Caco-2 (cell line): ENCODE measurements at regions not wholly inside any gene's neighbourhood (a gene's known extent, or its start where the extent isn't known, plus 50 kb on each side); places are given as distances from the start of the nearest gene placed in this dataset.

Source experiments
- BruUV-seq: library from RNA; stranded (reverse); fragments of 400-500 nt; replicated peaks from 2 replicates; lab custom pipeline; 2021; lab: Mats Ljungman, UMichigan
- CTCF ChIA-PET: fragments of 300-600 bp; sonication (Branson Sonifier 250); formaldehyde crosslinking; loops from one replicate; lab custom pipeline; 2022; ENCODE audit warnings: antibody characterized with exemption; lab: Charles Lee
- POLR2A ChIA-PET: fragments of 300-600 bp; sonication (Branson Sonifier 250); formaldehyde crosslinking; loops from one replicate; lab custom pipeline; 2022; ENCODE audit warnings: antibody characterized with exemption; lab: Charles Lee
- DNase-seq, 2 experiments: peaks; one replicate each; pipeline versions ENCODE4 v3.0.0 to v3.0.0-alpha.2; 2020 to 2022
- H3K27me3 ChIP-seq: replicated peaks from 2 replicates; pipeline ENCODE4 v1.6.0; 2011; ENCODE audit warnings: low read length; ENCODE audit not compliant: control insufficient read depth, insufficient read depth
- H3K36me3 ChIP-seq: 2 replicates; pipeline ENCODE4 v1.5.1; 2011; ENCODE audit warnings: low read length; ENCODE audit not compliant: control insufficient read depth, insufficient read depth
- H3K4me1 ChIP-seq: fragments of 250-450 bp; sonication (Bioruptor Pico); 2 replicates; pipeline ENCODE4 v1.5.1; 2020; ENCODE audit warnings: mild to moderate bottlenecking
- H3K4me3 ChIP-seq: 2 replicates; pipeline ENCODE4 v1.5.1; 2011; ENCODE audit warnings: low read depth, mild to moderate bottlenecking, control low read depth, low read length
- H3K9me3 ChIP-seq: fragments of 250-450 bp; sonication (Bioruptor Pico); 2 replicates; pipeline ENCODE4 v1.5.1; 2020; ENCODE audit warnings: mild to moderate bottlenecking, moderate library complexity
- H3K27ac Mint-ChIP-seq: one replicate; pipeline ENCODE4 v1.8.0; 2022; ENCODE audit warnings: mixed read lengths; ENCODE audit not compliant: unreplicated experiment
- H3K27me3 Mint-ChIP-seq: one replicate; pipeline ENCODE4 v1.8.0; 2022; ENCODE audit warnings: mixed read lengths; ENCODE audit not compliant: insufficient read depth, unreplicated experiment
- H3K36me3 Mint-ChIP-seq: one replicate; pipeline ENCODE4 v1.8.0; 2022; ENCODE audit warnings: mild to moderate bottlenecking, mixed read lengths; ENCODE audit not compliant: insufficient read depth, unreplicated experiment
- H3K4me1 Mint-ChIP-seq: one replicate; pipeline ENCODE4 v1.8.0; 2022; ENCODE audit warnings: low read depth, mixed read lengths; ENCODE audit not compliant: unreplicated experiment
- H3K4me3 Mint-ChIP-seq: one replicate; pipeline ENCODE4 v1.8.0; 2022; ENCODE audit warnings: mild to moderate bottlenecking, moderate library complexity, mixed read lengths; ENCODE audit not compliant: unreplicated experiment
- H3K9me3 Mint-ChIP-seq: one replicate; pipeline ENCODE4 v1.8.0; 2022; ENCODE audit warnings: mixed read lengths; ENCODE audit not compliant: unreplicated experiment
- CTCF ChIP-seq, 2 experiments: fragments of 200-600 bp in 1 of 2; IDR thresholded peaks; 1 replicate in 1 of 2; 2 replicates in 1 of 2; pipeline versions ENCODE4 v1.5.1 to v1.8.0; 2011 to 2022; ENCODE audit warnings: antibody characterized with exemption in 1 of 2, control low read depth in 1 of 2, inconsistent platforms in 1 of 2, low read depth in 1 of 2, low read length in 1 of 2, mild to moderate bottlenecking in 1 of 2, moderate library complexity in 1 of 2; ENCODE audit not compliant: insufficient read depth in 1 of 2, severe bottlenecking in 1 of 2, unreplicated experiment in 1 of 2
- intact Hi-C: fragments of 100-400 bp; cut with micrococcal nuclease; formaldehyde crosslinking; loops from one replicate; pipeline ENCODE4 v1.10.0; 2022; ENCODE audit not compliant: unreplicated experiment

DNA sequence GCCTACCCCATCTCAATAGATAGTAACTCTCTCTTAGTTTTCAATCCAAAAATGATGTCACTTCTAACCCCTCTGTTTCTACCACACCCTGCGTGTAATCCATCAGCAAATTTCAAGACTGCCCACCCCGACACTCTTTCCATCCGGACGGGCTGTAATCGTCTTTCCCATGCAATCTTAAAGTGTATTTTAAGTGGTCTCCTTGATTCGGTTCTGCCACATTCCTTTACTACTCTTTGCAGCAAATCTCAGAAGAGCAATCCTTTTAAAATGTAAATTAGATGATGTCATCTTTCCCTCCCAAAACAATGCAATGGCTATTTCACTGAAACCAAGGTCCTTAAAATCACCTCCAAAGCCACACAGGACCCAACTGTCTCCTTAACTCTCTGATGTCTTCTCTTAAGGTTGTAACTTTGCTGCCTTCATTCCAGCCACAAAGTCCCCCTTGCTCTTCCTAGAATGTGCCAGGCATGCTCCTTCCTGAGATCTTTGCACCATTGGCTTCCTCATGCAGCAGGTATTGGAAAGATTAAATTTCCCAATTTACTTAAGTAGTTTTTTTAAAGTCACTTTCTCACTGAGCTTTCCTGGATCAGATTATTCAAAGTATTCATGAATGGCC lies 932.5 kb upstream of the WWC1 start:
- POLR2A ChIA-PET: no interaction called here
- intact Hi-C loops: no loop called here
- H3K27me3 ChIP-seq: no peaks in the 10 kb centered on the region
- H3K4me3 ChIP-seq: no peak overlapping the region
- CTCF ChIA-PET: no interaction called here
- no peak for TF ChIP-seq CTCF (IDR thresholded peaks at IDR 0.05; ENCODE audit: insufficient read depth in 1 of 2, low read depth in 1 of 2, low read length in 1 of 2, severe bottlenecking in 1 of 2, unreplicated experiment in 1 of 2)
- H3K9me3 ChIP-seq: peaks cover 3% of the 10 kb centered on the region; the same call in 1 of the 2 replicates
- no TSS peak for BruUV-seq
- Mint-ChIP-seq H3K27me3 (no peaks in the 10 kb centered on the region), H3K4me3 (no peak overlapping the region), H3K36me3 (no peaks in the 10 kb centered on the region), H3K9me3 (peaks cover 7% of the 10 kb centered on the region), H3K4me1 (no peaks in the 10 kb centered on the region), H3K27ac (no peak overlapping the region)
- no peaks in the 10 kb centered on the region for H3K4me1 ChIP-seq
- no peak for DNase-seq
- H3K36me3 ChIP-seq: no peaks in the 10 kb centered on the region

DNA sequence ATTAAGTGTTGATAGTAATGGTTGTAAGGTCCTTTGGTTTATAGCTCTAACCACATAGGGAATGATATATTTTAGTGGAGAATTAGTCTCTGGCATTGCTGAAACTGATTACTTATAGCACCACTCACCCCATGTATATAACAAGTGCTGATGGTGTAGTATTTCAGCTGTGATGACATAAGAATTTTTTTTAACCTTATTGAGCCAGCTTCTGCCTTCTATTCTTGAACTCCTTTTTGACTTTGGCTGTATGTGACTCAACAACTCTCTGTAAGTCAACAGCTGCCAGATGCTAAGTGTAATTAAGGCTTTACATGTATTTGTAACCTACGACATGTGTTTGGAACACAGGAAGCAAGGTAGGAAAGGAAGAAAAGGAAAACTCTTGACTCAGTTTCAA lies 929.6 kb upstream of the WWC1 start:
- Histone ChIP-seq H3K36me3 (no peaks in the 10 kb centered on the region), H3K27me3 (no peaks in the 10 kb centered on the region), H3K4me3 (no peak overlapping the region), H3K4me1 (no peaks in the 10 kb centered on the region), H3K9me3 (peaks cover 7% of the 10 kb centered on the region; the same call in 1 of the 2 replicates)
- no TSS peak for BruUV-seq
- H3K27me3 Mint-ChIP-seq: peaks cover 3% of the 10 kb centered on the region
- no peak overlapping the region for H3K4me3 Mint-ChIP-seq
- ChIA-PET POLR2A (no interaction called here), CTCF (no interaction called here)
- intact Hi-C loops: no loop called here
- no peaks in the 10 kb centered on the region for H3K4me1 Mint-ChIP-seq
- no peak overlapping the region for H3K27ac Mint-ChIP-seq
- H3K9me3 Mint-ChIP-seq: peaks cover 11% of the 10 kb centered on the region
- no peak for TF ChIP-seq CTCF (IDR thresholded peaks at IDR 0.05; ENCODE audit: insufficient read depth in 1 of 2, low read depth in 1 of 2, low read length in 1 of 2, severe bottlenecking in 1 of 2, unreplicated experiment in 1 of 2)
- DNase-seq: no peak
- no peaks in the 10 kb centered on the region for H3K36me3 Mint-ChIP-seq

GRCh38 chr5:167363065-167363464 lies 928.4 kb upstream of the WWC1 start:
- DNase-seq: no peak
- peaks cover 3% of the 10 kb centered on the region for H3K27me3 Mint-ChIP-seq
- Histone ChIP-seq H3K4me3 (no peak overlapping the region), H3K36me3 (no peaks in the 10 kb centered on the region), H3K4me1 (no peaks in the 10 kb centered on the region), H3K9me3 (peaks cover 7% of the 10 kb centered on the region; the same call in 1 of the 2 replicates), H3K27me3 (no peaks in the 10 kb centered on the region)
- no peak for TF ChIP-seq CTCF (IDR thresholded peaks at IDR 0.05; ENCODE audit: insufficient read depth in 1 of 2, low read depth in 1 of 2, low read length in 1 of 2, severe bottlenecking in 1 of 2, unreplicated experiment in 1 of 2)
- intact Hi-C loops: no loop called here
- no peak overlapping the region for H3K27ac Mint-ChIP-seq
- H3K36me3 Mint-ChIP-seq: no peaks in the 10 kb centered on the region
- peaks cover 11% of the 10 kb centered on the region for H3K9me3 Mint-ChIP-seq
- no peak overlapping the region for H3K4me3 Mint-ChIP-seq
- H3K4me1 Mint-ChIP-seq: no peaks in the 10 kb centered on the region
- ChIA-PET POLR2A (no interaction called here), CTCF (no interaction called here)
- BruUV-seq: no TSS peak
